ENCODE measurements at regions not wholly inside any gene's neighbourhood (a gene's known extent, or its start where the extent isn't known, plus 50 kb on each side); places are given as distances from the start of the nearest gene placed in this dataset.

DNA sequence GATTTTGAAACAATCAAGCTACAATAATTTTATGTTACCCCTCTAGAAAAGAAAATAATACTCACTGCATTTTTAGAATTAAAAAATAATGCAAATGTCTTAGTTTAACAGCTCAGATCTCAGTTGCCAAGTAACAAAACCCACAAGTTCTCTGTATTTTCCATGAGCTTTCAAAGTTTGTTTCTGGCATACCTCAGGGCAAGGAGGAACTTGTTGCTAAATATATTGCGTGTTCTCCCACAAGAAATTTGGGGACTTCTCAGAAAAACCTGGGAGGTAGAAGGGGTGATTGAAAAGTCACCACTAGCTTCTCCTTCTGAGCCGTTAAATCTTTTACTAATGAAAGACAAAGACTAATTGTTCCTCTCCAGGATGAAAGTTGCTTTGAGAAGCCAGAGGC lies 236.8 kb upstream of the MARCKS start:
- no peak for DNase-seq (ENCODE audit: low read depth, low spot score)
- no peaks in the 10 kb centered on the region for H3K9me1 ChIP-seq (replicated peaks; ENCODE audit: control insufficient read depth, extremely low read depth, insufficient read depth, low read length)
- FAIRE-seq: no peak
- dilution Hi-C loops (cut with MboI; ENCODE audit: extremely low pct_ligation_motif_present, low sequenced_read_pairs): no loop called here
- H3K27me3 ChIP-seq (ENCODE audit: control insufficient read depth in 2 of 2, insufficient read depth in 2 of 2, low read length in 2 of 2): no peaks in the 10 kb centered on the region
- ChIA-PET CTCF (interaction anchor here (1.1 to 2.0 kb wide), 2 partner anchors 9 to 10 kb away, joined by 4 to 8 read pairs; no protein-coding TSS in a partner anchor), POLR2A (no interaction called here)
- H3K4me1 ChIP-seq (ENCODE audit: control insufficient read depth, extremely low read depth, insufficient read depth, low read length): no peaks in the 10 kb centered on the region
- H3K27ac ChIP-seq (ENCODE audit: insufficient read depth, low read depth, low read length): no peak overlapping the region
- H4K20me1 ChIP-seq (replicated peaks; ENCODE audit: control insufficient read depth, extremely low read depth, insufficient read depth, low read length): no peaks in the 10 kb centered on the region
- TF ChIP-seq POLR2AphosphoS5 (IDR thresholded peaks at IDR 0.05; ENCODE audit: insufficient read depth, low read depth, low read length): no peak
- TF ChIP-seq MAX (IDR thresholded peaks at IDR 0.05; ENCODE audit: insufficient read depth, insufficient read length): no peak
- no peak for TF ChIP-seq EZH2 (IDR thresholded peaks at IDR 0.05; ENCODE audit: borderline replicate concordance, low read depth, low read length, severe bottlenecking)
- no peak for TF ChIP-seq POLR2A (IDR thresholded peaks at IDR 0.05; ENCODE audit: low read depth, low read length)
- no peak for TF ChIP-seq MYC (IDR thresholded peaks at IDR 0.05; ENCODE audit: low read depth, low read length)
- no peak for TF ChIP-seq JUN (IDR thresholded peaks at IDR 0.05; ENCODE audit: borderline replicate concordance, insufficient read depth, insufficient read length, low read depth)
- no peak for TF ChIP-seq FOS (IDR thresholded peaks at IDR 0.05; ENCODE audit: borderline replicate concordance, insufficient read depth, low read length)
- TF ChIP-seq GATA2 (IDR thresholded peaks at IDR 0.05; ENCODE audit: insufficient read depth, insufficient read length, low read depth, low read length): no peak
- TF ChIP-seq, protein P1, sequence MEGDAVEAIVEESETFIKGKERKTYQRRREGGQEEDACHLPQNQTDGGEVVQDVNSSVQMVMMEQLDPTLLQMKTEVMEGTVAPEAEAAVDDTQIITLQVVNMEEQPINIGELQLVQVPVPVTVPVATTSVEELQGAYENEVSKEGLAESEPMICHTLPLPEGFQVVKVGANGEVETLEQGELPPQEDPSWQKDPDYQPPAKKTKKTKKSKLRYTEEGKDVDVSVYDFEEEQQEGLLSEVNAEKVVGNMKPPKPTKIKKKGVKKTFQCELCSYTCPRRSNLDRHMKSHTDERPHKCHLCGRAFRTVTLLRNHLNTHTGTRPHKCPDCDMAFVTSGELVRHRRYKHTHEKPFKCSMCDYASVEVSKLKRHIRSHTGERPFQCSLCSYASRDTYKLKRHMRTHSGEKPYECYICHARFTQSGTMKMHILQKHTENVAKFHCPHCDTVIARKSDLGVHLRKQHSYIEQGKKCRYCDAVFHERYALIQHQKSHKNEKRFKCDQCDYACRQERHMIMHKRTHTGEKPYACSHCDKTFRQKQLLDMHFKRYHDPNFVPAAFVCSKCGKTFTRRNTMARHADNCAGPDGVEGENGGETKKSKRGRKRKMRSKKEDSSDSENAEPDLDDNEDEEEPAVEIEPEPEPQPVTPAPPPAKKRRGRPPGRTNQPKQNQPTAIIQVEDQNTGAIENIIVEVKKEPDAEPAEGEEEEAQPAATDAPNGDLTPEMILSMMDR (IDR thresholded peaks at IDR 0.05; ENCODE audit: extremely low read depth in 1 of 2, insufficient read depth in 1 of 2, low read depth in 1 of 2, low read length in 2 of 2): no peak
- intact Hi-C loops (cut with micrococcal nuclease): no loop called here
- H3K9me3 ChIP-seq (replicated peaks; ENCODE audit: control insufficient read depth, insufficient read depth, low read length): no peaks in the 10 kb centered on the region
- no peak overlapping the region for H3K4me3 ChIP-seq (replicated peaks in 1 of 3; ENCODE audit: insufficient read depth in 1 of 3, low read depth in 1 of 3, low read length in 3 of 3)
- H3K79me2 ChIP-seq (ENCODE audit: control insufficient read depth, insufficient read depth, low read length): no peaks in the 10 kb centered on the region
- no peak overlapping the region for H2AFZ ChIP-seq (ENCODE audit: low read depth, low read length)
- H3K4me2 ChIP-seq (ENCODE audit: insufficient read depth, low read length): no peak overlapping the region
- H3K36me3 ChIP-seq (ENCODE audit: control insufficient read depth in 2 of 2, extremely low read depth in 1 of 2, insufficient read depth in 2 of 2, low read length in 2 of 2): no peaks in the 10 kb centered on the region
- no TSS peak for BruUV-seq (replicated peaks)
- H3K9ac ChIP-seq (replicated peaks; ENCODE audit: extremely low read depth, insufficient read depth, low read length): no peak overlapping the region

Measured in endothelial cell of umbilical vein (primary cell).